NCI-H69 (cell line): ENCODE measurements at regions not wholly inside any gene's neighbourhood (a gene's known extent, or its start where the extent isn't known, plus 50 kb on each side); places are given as distances from the start of the nearest gene placed in this dataset.

Experiments
- DNase-seq: peaks from one replicate; lab custom pipeline; 2025; lab: John Stamatoyannopoulos, UW

- no peak for DNase-seq
These were observed 2046.8 kb downstream of the TP53TG3F start for GRCh38 chr16:35506018-35506897.

GRCh38 chr16:35506898-35507194, 2047.4 kb downstream of the TP53TG3F start:
- no peak for DNase-seq

DNA sequence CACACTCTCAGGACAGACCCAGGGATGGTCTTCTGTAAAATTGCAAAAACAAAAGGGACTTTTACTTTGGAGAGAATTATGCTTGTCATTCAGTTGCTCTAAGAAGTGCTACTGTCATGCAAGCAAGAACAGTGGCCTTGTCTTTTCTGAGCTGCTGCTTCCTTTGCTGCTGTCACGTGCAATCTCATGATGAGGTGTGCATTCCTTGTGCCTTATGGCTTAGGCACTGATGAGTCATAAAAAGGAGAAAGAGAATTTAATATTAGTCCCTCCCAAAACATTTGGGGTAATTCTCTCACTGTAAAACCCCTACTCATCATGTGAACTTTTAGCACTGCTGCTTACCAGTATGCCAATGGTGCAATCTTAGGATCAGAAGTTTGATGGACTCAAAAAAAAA, 2051.3 kb downstream of the TP53TG3F start:
- no peak for DNase-seq

DNA sequence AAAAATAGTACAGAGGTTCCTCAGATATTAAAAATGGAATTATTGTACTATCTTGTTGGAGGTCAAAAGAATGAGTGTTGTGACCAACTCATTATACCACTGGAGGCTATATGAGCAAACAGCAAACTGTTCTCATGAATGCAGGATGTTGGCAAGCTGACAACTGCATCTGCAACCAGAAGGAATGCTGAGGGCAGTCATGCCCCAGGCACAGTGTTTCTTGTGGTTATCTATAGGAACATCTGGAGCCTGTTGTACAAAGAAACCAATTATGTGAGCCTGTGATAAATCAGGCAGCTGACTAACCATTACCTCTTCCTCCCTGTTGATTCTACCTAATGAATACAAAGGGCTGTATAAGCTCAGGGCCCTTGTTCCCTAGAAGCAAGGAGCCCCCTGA, 2057.1 kb downstream of the TP53TG3F start:
- no peak for DNase-seq

GRCh38 chr16:35516971-35517370, 2057.6 kb downstream of the TP53TG3F start:
- DNase-seq = no peak

- no peak for DNase-seq
These were observed 2064.6 kb downstream of the TP53TG3F start for GRCh38 chr16:35523991-35524390.

DNA sequence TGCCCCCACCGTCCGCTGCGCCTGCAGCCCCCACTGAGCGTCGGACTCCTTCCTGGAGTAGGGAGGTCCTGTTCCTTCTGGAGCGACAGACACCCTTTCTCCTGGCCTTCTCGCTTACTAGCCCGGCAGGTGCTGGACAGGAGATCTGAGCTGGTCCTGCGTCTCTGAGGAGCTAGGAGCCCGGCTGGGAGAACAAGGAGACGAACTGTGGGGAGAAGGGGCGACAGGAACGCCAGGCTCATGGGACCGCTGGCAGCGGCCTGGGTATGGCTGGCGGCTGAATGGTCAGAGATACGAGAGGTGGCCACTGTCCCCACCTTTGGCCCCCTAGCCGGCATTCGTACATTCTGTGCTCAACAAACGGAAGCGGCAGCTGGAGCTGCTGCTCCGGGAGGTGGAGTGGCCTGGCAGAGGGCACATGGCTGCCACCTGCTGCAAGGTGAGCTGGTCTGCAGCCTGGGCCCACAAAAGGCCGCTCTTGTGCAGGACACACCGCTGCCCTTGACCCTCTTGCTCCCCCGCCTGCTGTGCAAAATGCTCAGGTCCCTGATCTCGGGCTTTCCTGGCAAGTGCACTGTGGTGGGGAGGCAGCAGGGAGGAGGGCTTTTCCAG, 2066.7 kb downstream of the TP53TG3F start:
- DNase-seq = no peak

DNA sequence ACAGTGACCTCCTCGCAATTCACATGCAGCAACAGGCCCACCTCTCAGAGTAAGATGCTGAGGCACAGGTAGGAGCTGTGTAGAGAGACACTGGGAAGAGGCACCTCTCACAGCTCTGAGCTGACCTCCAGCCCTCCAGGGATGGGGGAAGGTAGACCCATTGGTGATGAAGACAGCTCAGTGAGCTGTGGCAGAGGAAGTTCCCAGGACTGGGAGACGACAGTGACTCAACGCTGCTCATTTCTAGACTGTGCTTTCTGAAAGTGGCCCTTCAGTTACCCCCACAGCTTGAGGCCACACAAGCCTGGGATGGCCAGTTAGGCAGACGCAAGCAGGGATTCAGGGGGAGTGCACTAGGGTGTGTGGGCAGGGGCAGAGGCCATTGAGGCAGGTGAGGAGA, 2073.2 kb downstream of the TP53TG3F start:
- no peak for DNase-seq

- DNase-seq = no peak
These were observed 2074.3 kb downstream of the TP53TG3F start for GRCh38 chr16:35533683-35534082.

DNA sequence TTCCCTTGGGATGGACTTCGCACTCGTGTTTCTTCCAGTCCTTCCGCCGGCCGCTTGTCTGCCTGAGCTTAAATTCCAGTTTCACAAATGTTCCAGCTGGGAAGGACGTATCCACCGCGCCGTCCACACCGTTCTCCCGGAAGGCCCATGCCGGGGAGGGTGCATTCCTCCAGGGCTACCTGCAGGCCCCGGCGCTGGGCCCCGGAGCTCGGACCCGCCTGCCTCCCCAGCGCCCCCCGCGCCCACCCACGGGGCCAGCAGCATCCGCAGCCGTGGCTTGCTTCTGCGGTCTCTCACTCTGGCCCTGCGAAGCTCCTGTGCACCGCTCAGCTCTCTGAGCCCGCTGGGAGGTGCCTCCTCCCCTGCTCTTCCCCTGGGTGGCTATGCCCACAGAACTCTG, 2084.1 kb downstream of the TP53TG3F start:
- DNase-seq = no peak

- DNase-seq = no peak
These were observed 2093.4 kb downstream of the TP53TG3F start for GRCh38 chr16:35552763-35553162.

- DNase-seq = no peak
These were observed 2098.3 kb downstream of the TP53TG3F start for GRCh38 chr16:35557731-35558130.

DNA sequence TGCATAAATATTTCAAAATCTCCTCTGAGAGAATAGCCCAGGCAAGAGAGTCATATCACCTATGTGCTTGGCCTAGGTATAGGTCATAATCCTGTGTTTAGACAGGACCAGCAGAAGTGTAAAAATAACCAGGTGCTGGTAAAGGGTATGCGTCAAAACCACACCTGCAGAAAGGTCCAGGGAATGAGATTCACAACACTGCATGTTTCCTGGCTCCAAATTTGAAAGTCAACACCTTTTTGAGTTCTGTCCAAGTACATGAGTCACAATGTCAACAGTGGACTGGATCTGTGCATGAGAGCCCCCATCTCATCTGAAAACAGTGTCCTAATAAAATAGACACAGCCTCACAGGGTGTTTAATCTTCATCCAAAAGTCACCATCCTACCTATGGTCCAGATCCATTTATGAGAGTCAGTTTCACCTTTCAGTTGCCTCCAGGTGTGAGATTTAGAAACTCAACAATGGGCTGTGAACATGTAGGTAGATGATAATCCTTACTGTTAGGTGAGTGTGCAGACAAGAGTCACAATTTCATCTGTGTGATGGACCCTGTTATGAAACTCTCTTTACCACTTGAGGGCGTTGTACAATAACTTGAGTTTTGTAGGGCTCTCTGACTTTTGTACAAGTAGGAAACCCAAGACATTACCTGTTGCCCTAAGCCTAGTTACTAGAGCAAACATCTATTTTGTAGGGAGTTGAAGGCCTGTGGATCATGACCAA, 2100.7 kb downstream of the TP53TG3F start:
- no peak for DNase-seq

- DNase-seq = no peak
These were observed 2101.2 kb downstream of the TP53TG3F start for GRCh38 chr16:35560637-35560984.

DNA sequence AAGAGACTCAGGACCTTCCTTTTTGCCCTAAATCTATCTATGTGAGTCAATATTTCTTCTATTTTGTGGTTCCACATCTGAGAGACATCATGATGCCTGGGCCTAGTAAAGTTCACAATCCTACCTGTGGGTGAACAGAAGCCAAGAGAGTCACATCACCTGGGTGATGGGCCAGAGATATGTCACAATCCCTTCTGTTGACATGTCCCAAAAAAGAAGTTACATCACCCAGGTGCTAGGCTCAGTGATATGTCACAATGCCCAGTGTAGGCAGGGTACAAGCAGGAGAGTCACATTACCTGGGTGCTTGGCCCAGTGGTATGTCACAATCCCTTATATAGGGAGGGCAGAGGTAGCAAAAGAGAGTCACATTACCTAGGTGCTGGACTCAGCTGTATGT, 2101.9 kb downstream of the TP53TG3F start:
- DNase-seq = no peak

- DNase-seq = no peak
These were observed 2103.1 kb downstream of the TP53TG3F start for GRCh38 chr16:35562471-35562870.

GRCh38 chr16:35562919-35563318, 2103.5 kb downstream of the TP53TG3F start:
- DNase-seq = no peak

DNA sequence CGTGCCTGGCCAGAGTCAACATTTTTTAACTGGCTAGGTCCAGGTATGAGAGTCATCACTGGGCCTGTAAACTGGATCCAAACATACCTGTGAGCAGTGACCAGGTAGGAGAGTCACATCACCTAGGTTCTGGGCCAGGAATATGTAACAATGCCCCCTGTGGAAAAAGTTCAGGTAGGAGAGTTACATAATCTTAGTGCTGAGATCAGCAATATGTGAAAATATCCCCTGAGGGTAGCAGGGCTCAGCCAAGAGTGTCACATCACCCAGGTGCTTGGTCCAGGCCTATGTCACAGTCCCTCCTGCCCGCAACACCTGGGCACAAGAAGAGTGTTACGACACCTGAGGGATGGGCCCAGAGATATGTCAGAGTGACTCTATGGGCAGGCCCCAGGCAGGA, 2104.7 kb downstream of the TP53TG3F start:
- DNase-seq = no peak

- no peak for DNase-seq
These were observed 2105.5 kb downstream of the TP53TG3F start for GRCh38 chr16:35564889-35565288.

- no peak for DNase-seq
These were observed 2106.2 kb downstream of the TP53TG3F start for GRCh38 chr16:35565626-35566025.

DNA sequence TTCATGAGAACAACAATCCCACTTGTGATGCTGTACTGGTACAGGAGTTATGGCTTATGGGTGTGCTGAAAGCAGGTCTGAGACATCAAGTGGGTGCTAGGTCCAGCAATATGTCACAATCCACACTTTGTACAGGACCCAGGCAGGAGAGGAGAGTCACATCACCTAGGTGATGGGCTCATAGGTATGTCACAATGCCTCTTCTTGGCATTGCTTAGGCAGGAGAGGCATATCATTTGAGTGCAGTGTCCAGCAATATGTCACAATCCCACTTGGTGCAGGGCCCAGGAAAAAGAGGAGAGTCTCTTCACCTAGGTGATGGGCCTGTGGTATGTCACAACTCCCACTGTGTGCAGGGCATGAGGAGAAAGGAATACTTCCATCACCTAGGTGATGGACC, 2110.0 kb downstream of the TP53TG3F start:
- no peak for DNase-seq

GRCh38 chr16:35570946-35571345, 2111.5 kb downstream of the TP53TG3F start:
- no peak for DNase-seq

DNA sequence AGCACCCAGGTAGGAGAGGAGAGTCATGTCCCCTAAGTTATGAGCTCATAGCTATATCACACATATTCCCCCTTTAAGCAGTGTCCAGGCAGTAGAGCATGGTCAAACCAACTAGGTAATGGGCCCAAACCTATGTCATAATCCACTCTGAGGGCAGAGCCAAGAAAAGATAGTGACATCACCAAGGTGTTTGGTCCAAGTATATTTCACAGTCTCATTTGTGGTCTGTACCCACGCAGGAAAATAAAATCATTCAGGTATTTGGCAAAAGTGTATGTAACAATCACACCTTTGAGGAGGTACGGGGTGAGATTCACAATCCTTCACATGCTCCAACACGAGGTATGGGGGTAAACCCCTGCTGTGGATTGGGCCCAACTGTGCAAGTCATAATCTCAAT, 2112.8 kb downstream of the TP53TG3F start:
- no peak for DNase-seq
